GM12864 (cell line): ENCODE measurements at regions not wholly inside any gene's neighbourhood (a gene's known extent, or its start where the extent isn't known, plus 50 kb on each side); places are given as distances from the start of the nearest gene placed in this dataset.

Source experiments
- DNase-seq: peaks from one replicate; pipeline ENCODE4 v3.0.0-alpha.2; 2011; ENCODE audit warnings: low read depth
- H3K4me3 ChIP-seq: 2 replicates; pipeline ENCODE4 v1.5.1; 2011; ENCODE audit warnings: mild to moderate bottlenecking, low read depth, low read length, control low read depth
- CTCF ChIP-seq: IDR thresholded peaks from 2 replicates; pipeline ENCODE4 v1.5.1; 2011; ENCODE audit warnings: low read depth, mild to moderate bottlenecking, moderate library complexity, low read length, control low read depth, inconsistent platforms; ENCODE audit errors: missing control alignments

- no peak for DNase-seq
- no peak overlapping the region for H3K4me3 ChIP-seq
- TF ChIP-seq CTCF = no peak
Observed at GRCh38 chr12:69115099-69115498, 124.3 kb upstream of the CPSF6 start.

- no peak for TF ChIP-seq CTCF
- no peak for DNase-seq
- no peak overlapping the region for H3K4me3 ChIP-seq
Observed at GRCh38 chr12:69115951-69116350, 123.4 kb upstream of the CPSF6 start.

- no peak overlapping the region for H3K4me3 ChIP-seq
- no peak for DNase-seq
- no peak for TF ChIP-seq CTCF
Observed at GRCh38 chr12:69117566-69118266, 121.7 kb upstream of the CPSF6 start.

- no peak for DNase-seq
- H3K4me3 ChIP-seq = no peak overlapping the region
- no peak for TF ChIP-seq CTCF
Observed at GRCh38 chr12:69118516-69118915, 120.9 kb upstream of the CPSF6 start.

- no peak overlapping the region for H3K4me3 ChIP-seq
- no peak for TF ChIP-seq CTCF
- DNase-seq = no peak
Observed at GRCh38 chr12:69119770-69120169, 119.6 kb upstream of the CPSF6 start.

- DNase-seq = no peak
- TF ChIP-seq CTCF = no peak
- H3K4me3 ChIP-seq = no peak overlapping the region
Observed at GRCh38 chr12:69120354-69120753, 119.0 kb upstream of the CPSF6 start.

- no peak for DNase-seq
- no peak overlapping the region for H3K4me3 ChIP-seq
- no peak for TF ChIP-seq CTCF
Observed at GRCh38 chr12:69123311-69123710, 116.1 kb upstream of the CPSF6 start.
